Bronchial epithelial cell (primary cell): ENCODE measurements at regions not wholly inside any gene's neighbourhood (a gene's known extent, or its start where the extent isn't known, plus 50 kb on each side); places are given as distances from the start of the nearest gene placed in this dataset.

Experiments
- DNase-seq: peaks from one replicate; pipeline ENCODE4 v3.0.0-alpha.2; 2010; ENCODE audit warnings: low read depth
- FAIRE-seq: peaks from 2 replicates; lab custom pipeline; 2011; peaks lifted over from hg19 to GRCh38; lab: Jason Lieb, UNC
- H3K27me3 ChIP-seq: 2 replicates; pipeline ENCODE4 v1.5.1; 2011; ENCODE audit warnings: low read length; ENCODE audit not compliant: control insufficient read depth, insufficient read depth
- H3K36me3 ChIP-seq: 2 replicates; pipeline ENCODE4 v1.5.1; 2011; ENCODE audit warnings: low read length; ENCODE audit not compliant: control insufficient read depth, insufficient read depth
- H3K4me3 ChIP-seq: 2 replicates; pipeline ENCODE4 v1.5.1; 2011; ENCODE audit warnings: mild to moderate bottlenecking, low read depth, low read length, control low read depth
- CTCF ChIP-seq: IDR thresholded peaks from 2 replicates; pipeline ENCODE4 v1.5.1; 2011; ENCODE audit warnings: mild to moderate bottlenecking, moderate library complexity, low read length, control low read depth, inconsistent platforms; ENCODE audit not compliant: insufficient read depth, severe bottlenecking

- no peaks in the 10 kb centered on the region for H3K27me3 ChIP-seq
- no peak for FAIRE-seq
- DNase-seq: no peak
- no peak for TF ChIP-seq CTCF
- no peaks in the 10 kb centered on the region for H3K36me3 ChIP-seq
- no peak overlapping the region for H3K4me3 ChIP-seq
Observed at GRCh38 chr14:71588576-71589215, 343.5 kb upstream of the RGS6 start.

GRCh38 chr14:71589609-71590008 is 342.6 kb upstream of the RGS6 start:
- Histone ChIP-seq H3K27me3 (no peaks in the 10 kb centered on the region), H3K36me3 (no peaks in the 10 kb centered on the region), H3K4me3 (no peak overlapping the region)
- FAIRE-seq (no peak), DNase-seq (no peak)
- TF ChIP-seq CTCF: no peak

- no peak overlapping the region for H3K4me3 ChIP-seq
- TF ChIP-seq CTCF: no peak
- H3K36me3 ChIP-seq: no peaks in the 10 kb centered on the region
- FAIRE-seq: no peak
- no peak for DNase-seq
- no peaks in the 10 kb centered on the region for H3K27me3 ChIP-seq
Observed at GRCh38 chr14:71590131-71590530, 342.1 kb upstream of the RGS6 start.

GRCh38 chr14:71591231-71591630 is 341.0 kb upstream of the RGS6 start:
- Histone ChIP-seq H3K4me3 (no peak overlapping the region), H3K27me3 (no peaks in the 10 kb centered on the region), H3K36me3 (no peaks in the 10 kb centered on the region)
- DNase-seq (no peak), FAIRE-seq (no peak)
- no peak for TF ChIP-seq CTCF

- Histone ChIP-seq H3K27me3 (no peaks in the 10 kb centered on the region), H3K4me3 (no peak overlapping the region), H3K36me3 (no peaks in the 10 kb centered on the region)
- no peak for TF ChIP-seq CTCF
- peak; percentile 81 for DNase-seq
- no peak for FAIRE-seq
Observed at GRCh38 chr14:71591929-71592328, 340.3 kb upstream of the RGS6 start.

- TF ChIP-seq CTCF: no peak
- FAIRE-seq: no peak
Observed at GRCh38 chr14:71592361-71592760, 339.9 kb upstream of the RGS6 start.

More at GRCh38 chr14:71592361-71592760, 339.9 kb upstream of the RGS6 start:
- Histone ChIP-seq H3K4me3 (no peak overlapping the region), H3K27me3 (no peaks in the 10 kb centered on the region), H3K36me3 (no peaks in the 10 kb centered on the region)
- DNase-seq: peak; percentile 20
